CD14-positive monocyte (primary cell): ENCODE measurements at regions not wholly inside any gene's neighbourhood (a gene's known extent, or its start where the extent isn't known, plus 50 kb on each side); places are given as distances from the start of the nearest gene placed in this dataset.

Source experiments
- DNase-seq, 3 donors: peaks; one replicate each; pipeline ENCODE4 v3.0.0-alpha.2; 2011 to 2022
- H2AFZ ChIP-seq: 2 replicates; pipeline ENCODE4 v1.6.0; 2012; ENCODE audit warnings: mild to moderate bottlenecking, low read depth, low read length, inconsistent platforms; ENCODE audit not compliant: insufficient read depth, poor library complexity, severe bottlenecking
- H3K27ac ChIP-seq, 2 donors: 1 replicate in 1 of 2; 2 replicates in 1 of 2; pipeline ENCODE4 v1.5.1; 2012 to 2013; ENCODE audit warnings: low read length in 2 of 2, control low read depth in 1 of 2, inconsistent platforms in 1 of 2, low read depth in 1 of 2, mild to moderate bottlenecking in 1 of 2
- H3K27me3 ChIP-seq, 2 donors: one replicate each; pipeline versions ENCODE4 v1.6.0 to v1.6.1; 2011 to 2013; ENCODE audit warnings: low read length in 2 of 2; ENCODE audit not compliant: control insufficient read depth in 2 of 2, insufficient read depth in 2 of 2
- H3K36me3 ChIP-seq, 2 donors: replicated peaks in 1 of 2; 1 replicate in 1 of 2; 2 replicates in 1 of 2; pipeline versions ENCODE4 v1.5.1 to v1.6.1; 2012 to 2013; ENCODE audit warnings: low read length in 2 of 2, control low read depth in 1 of 2, inconsistent platforms in 1 of 2, mild to moderate bottlenecking in 1 of 2; ENCODE audit not compliant: insufficient read depth in 2 of 2, control insufficient read depth in 1 of 2
- H3K4me1 ChIP-seq, 2 donors: 1 replicate in 1 of 2; 2 replicates in 1 of 2; pipeline versions ENCODE4 v1.5.1 to v1.6.1; 2012 to 2013; ENCODE audit warnings: low read length in 2 of 2, control low read depth in 1 of 2, inconsistent platforms in 1 of 2, mild to moderate bottlenecking in 1 of 2, moderate library complexity in 1 of 2; ENCODE audit not compliant: insufficient read depth in 2 of 2, control insufficient read depth in 1 of 2
- H3K4me2 ChIP-seq: replicated peaks from 2 replicates; pipeline ENCODE3; 2012; ENCODE audit warnings: low read length, moderate library complexity, mild to moderate bottlenecking; ENCODE audit not compliant: poor library complexity, severe bottlenecking; ENCODE audit errors: extremely low read depth
- H3K4me3 ChIP-seq, 3 experiments: fragments of 200-600 bp in 1 of 3; sonication (generic) in 1 of 3; replicated peaks in 1 of 3; 1 replicate in 2 of 3; 2 replicates in 1 of 3; pipeline ENCODE4 v1.5.1; 2011 to 2013; ENCODE audit warnings: low read length in 3 of 3, mild to moderate bottlenecking in 3 of 3, control low read depth in 2 of 3, low read depth in 2 of 3, inconsistent platforms in 1 of 3, moderate library complexity in 1 of 3
- H3K79me2 ChIP-seq: 2 replicates; pipeline ENCODE4 v1.6.0; 2012; ENCODE audit warnings: mild to moderate bottlenecking, control low read depth, inconsistent platforms, low read length, moderate library complexity; ENCODE audit not compliant: insufficient read depth
- H3K9ac ChIP-seq: 2 replicates; pipeline ENCODE4 v1.6.0; 2017; ENCODE audit warnings: low read length, mild to moderate bottlenecking; ENCODE audit not compliant: insufficient read depth, poor library complexity, severe bottlenecking
- H3K9me3 ChIP-seq, 2 donors: replicated peaks in 1 of 2; 1 replicate in 1 of 2; 2 replicates in 1 of 2; pipeline versions ENCODE4 v1.5.1 to v1.6.1; 2012 to 2013; ENCODE audit warnings: low read length in 2 of 2, control low read depth in 1 of 2; ENCODE audit not compliant: control insufficient read depth in 1 of 2, insufficient read depth in 1 of 2
- H4K20me1 ChIP-seq: 2 replicates; pipeline ENCODE4 v1.6.0; 2012; ENCODE audit warnings: mild to moderate bottlenecking, low read length, control low read depth, moderate library complexity; ENCODE audit not compliant: insufficient read depth
- H3K27ac Mint-ChIP-seq, 7 donors: one replicate each; pipeline ENCODE4 v1.8.0; 2020; ENCODE audit warnings: mild to moderate bottlenecking in 7 of 7, mixed read lengths in 7 of 7, moderate library complexity in 6 of 7, inconsistent platforms in 2 of 7
- H3K27me3 Mint-ChIP-seq, 3 donors: one replicate each; pipeline ENCODE4 v1.8.0; 2021 to 2022; ENCODE audit warnings: low read depth in 3 of 3, mild to moderate bottlenecking in 3 of 3, mixed read lengths in 3 of 3, moderate library complexity in 3 of 3, inconsistent platforms in 1 of 3
- H3K36me3 Mint-ChIP-seq, 2 donors: one replicate each; pipeline ENCODE4 v1.8.0; 2020; ENCODE audit warnings: mixed read lengths in 2 of 2, inconsistent platforms in 1 of 2, mild to moderate bottlenecking in 1 of 2
- H3K4me1 Mint-ChIP-seq: one replicate; pipeline ENCODE4 v1.8.0; 2020; ENCODE audit warnings: mild to moderate bottlenecking, mixed read lengths
- H3K4me3 Mint-ChIP-seq, 2 donors: one replicate each; pipeline ENCODE4 v1.8.0; 2020; ENCODE audit warnings: mild to moderate bottlenecking in 2 of 2, mixed read lengths in 2 of 2, moderate library complexity in 1 of 2
- H3K9me3 Mint-ChIP-seq, 7 donors: one replicate each; pipeline ENCODE4 v1.8.0; 2020 to 2022; ENCODE audit warnings: mixed read lengths in 7 of 7, mild to moderate bottlenecking in 6 of 7, moderate library complexity in 6 of 7, inconsistent platforms in 2 of 7
- CTCF ChIP-seq: fragments of 200-600 bp; IDR thresholded peaks from one replicate; pipeline ENCODE4 v1.8.0; 2022; ENCODE audit warnings: antibody characterized with exemption, mild to moderate bottlenecking
- WGBS: methylation state at CpG from one replicate; pipeline ENCODE4 v1.1.5; 2013; ENCODE audit warnings: missing lambda C conversion rate; ENCODE audit not compliant: insufficient coverage; 5-methylcytosine and 5-hydroxymethylcytosine counted together
- intact Hi-C, 2 donors: fragments of 100-400 bp; cut with micrococcal nuclease; formaldehyde crosslinking; loops; one replicate each; pipeline versions ENCODE4 v1.15.0 to v1.15.1; 2023

- Mint-ChIP-seq H3K36me3 (no peaks in the 10 kb centered on the region), H3K4me1 (peaks cover 2% of the 10 kb centered on the region), H3K27ac (no peak overlapping the region), H3K27me3 (no peaks in the 10 kb centered on the region), H3K9me3 (peaks cover 0 to 2% (median 0%) of the 10 kb centered on the region in 7 donors), H3K4me3 (no peak overlapping the region)
- Histone ChIP-seq H3K27me3 (no peaks in the 10 kb centered on the region), H4K20me1 (no peaks in the 10 kb centered on the region), H2AFZ (no peak overlapping the region), H3K4me2 (no peak overlapping the region), H3K4me1 (no peaks in the 10 kb centered on the region), H3K36me3 (no peaks in the 10 kb centered on the region), H3K4me3 (no peak overlapping the region), H3K9ac (no peak overlapping the region), H3K79me2 (no peaks in the 10 kb centered on the region), H3K27ac (no peak overlapping the region), H3K9me3 (no peaks in the 10 kb centered on the region)
- intact Hi-C loops = no loop called here
- no peak for TF ChIP-seq CTCF
- WGBS = 67% methylated on average over 1 of the region's 2 CpGs
- no peak for DNase-seq
These were observed 276.5 kb upstream of the MTNR1B start for GRCh38 chr11:92692826-92693546.

- Histone ChIP-seq H3K36me3 (no peaks in the 10 kb centered on the region), H2AFZ (no peak overlapping the region), H4K20me1 (no peaks in the 10 kb centered on the region), H3K4me2 (no peak overlapping the region), H3K79me2 (no peaks in the 10 kb centered on the region), H3K4me3 (no peak overlapping the region), H3K9ac (no peak overlapping the region), H3K27me3 (no peaks in the 10 kb centered on the region), H3K9me3 (no peaks in the 10 kb centered on the region), H3K27ac (no peak overlapping the region), H3K4me1 (no peaks in the 10 kb centered on the region)
- no peaks in the 10 kb centered on the region for H3K27me3 Mint-ChIP-seq
- peaks cover 0 to 2% (median 0%) of the 10 kb centered on the region in 7 donors for H3K9me3 Mint-ChIP-seq
- TF ChIP-seq CTCF = no peak
- H3K4me3 Mint-ChIP-seq = no peak overlapping the region
- H3K36me3 Mint-ChIP-seq = no peaks in the 10 kb centered on the region
- no peak overlapping the region for H3K27ac Mint-ChIP-seq
- intact Hi-C loops = no loop called here
- no CpG with 5 or more reads among the region's 1 CpG for WGBS
- no peak for DNase-seq
- peaks cover 2% of the 10 kb centered on the region for H3K4me1 Mint-ChIP-seq
These were observed 273.4 kb upstream of the MTNR1B start for GRCh38 chr11:92696076-92696475.
